GM18508 (cell line): ENCODE measurements at regions not wholly inside any gene's neighbourhood (a gene's known extent, or its start where the extent isn't known, plus 50 kb on each side); places are given as distances from the start of the nearest gene placed in this dataset.
"Not testable (repeated sequence)": the region's sequence is repeated elsewhere in the genome, so short reads cannot be mapped to it uniquely, and the experiment has no call there.

Source experiments
- ATAC-seq: cut with Tn5 transposase; IDR thresholded peaks from one replicate; pipeline ENCODE4 v1.9.1; 2021; ENCODE audit warnings: moderate number of reproducible peaks; ENCODE audit not compliant: insufficient read depth, unreplicated experiment

GRCh38 chr2:194925742-194926141 lies 731.3 kb upstream of the SLC39A10 start:
- no peak for ATAC-seq

GRCh38 chr2:194917519-194917918 lies 739.5 kb upstream of the SLC39A10 start:
- no peak for ATAC-seq

GRCh38 chr2:194915485-194915884 lies 741.5 kb upstream of the SLC39A10 start:
- no peak for ATAC-seq

- no peak for ATAC-seq
Observed at GRCh38 chr2:194907569-194907968, 749.5 kb upstream of the SLC39A10 start.

- no peak for ATAC-seq
Observed at GRCh38 chr2:194896871-194897270, 760.2 kb upstream of the SLC39A10 start.

- ATAC-seq = no peak
Observed at GRCh38 chr2:194883711-194884110, 773.3 kb upstream of the SLC39A10 start.

- ATAC-seq = no peak
Observed at GRCh38 chr2:194870974-194871535, 786.0 kb upstream of the SLC39A10 start.

- no peak for ATAC-seq
Observed at GRCh38 chr2:194867328-194867727, 789.7 kb upstream of the SLC39A10 start.

GRCh38 chr2:194854941-194855340 lies 802.1 kb upstream of the SLC39A10 start:
- no peak for ATAC-seq

- ATAC-seq = no peak
Observed at GRCh38 chr2:194842871-194843270, 814.2 kb upstream of the SLC39A10 start.

- not testable (repeated sequence) for ATAC-seq
Observed at GRCh38 chr2:194834371-194834770, 822.7 kb upstream of the SLC39A10 start.

- no peak for ATAC-seq
Observed at GRCh38 chr2:194826241-194826640, 830.8 kb upstream of the SLC39A10 start.

- no peak for ATAC-seq
Observed at GRCh38 chr2:194824450-194824849, 832.6 kb upstream of the SLC39A10 start.

GRCh38 chr2:194822657-194823056 lies 834.4 kb upstream of the SLC39A10 start:
- no peak for ATAC-seq

- no peak for ATAC-seq
Observed at GRCh38 chr2:194822097-194822496, 834.9 kb upstream of the SLC39A10 start.

GRCh38 chr2:194819367-194819766 lies 837.7 kb upstream of the SLC39A10 start:
- ATAC-seq = no peak

- no peak for ATAC-seq
Observed at GRCh38 chr2:194815475-194815874, 841.6 kb upstream of the SLC39A10 start.

- ATAC-seq = no peak
Observed at GRCh38 chr2:194802589-194802988, 854.4 kb upstream of the SLC39A10 start.

- not testable (repeated sequence) for ATAC-seq
Observed at GRCh38 chr2:194787071-194787470, 870.0 kb upstream of the SLC39A10 start.

- not testable (repeated sequence) for ATAC-seq
Observed at GRCh38 chr2:194771394-194771793, 885.6 kb upstream of the SLC39A10 start.

- no peak for ATAC-seq
Observed at GRCh38 chr2:194769030-194769429, 888.0 kb upstream of the SLC39A10 start.

- no peak for ATAC-seq
Observed at GRCh38 chr2:194765723-194766122, 891.3 kb upstream of the SLC39A10 start.

GRCh38 chr2:194750926-194751325 lies 906.1 kb upstream of the SLC39A10 start:
- no peak for ATAC-seq
